H1 (cell line): ENCODE measurements at regions not wholly inside any gene's neighbourhood (a gene's known extent, or its start where the extent isn't known, plus 50 kb on each side); places are given as distances from the start of the nearest gene placed in this dataset.

Experiments used
- CHD7 ChIP-seq: fragments of 300-600 bp; sonication (generic); IDR thresholded peaks from 2 replicates; pipeline ENCODE4 v1.7.1; 2012; ENCODE audit warnings: low read length, moderate library complexity, mild to moderate bottlenecking, inconsistent platforms; ENCODE audit not compliant: insufficient replicate concordance
- KDM4A ChIP-seq: IDR thresholded peaks from one replicate; pipeline ENCODE4 v1.7.1; 2012; ENCODE audit warnings: low read depth, mild to moderate bottlenecking, moderate library complexity, low read length, inconsistent platforms; ENCODE audit not compliant: severe bottlenecking
- RBBP5 ChIP-seq: IDR thresholded peaks from 2 replicates; pipeline ENCODE4 v1.7.1; 2012; ENCODE audit warnings: low read depth, mild to moderate bottlenecking, inconsistent platforms, low read length, moderate library complexity, borderline replicate concordance

GRCh38 chr14:97196336-97196735, 399.2 kb downstream of the VRK1 start (continued):
- TF ChIP-seq CHD7 (no peak), RBBP5 (no peak), KDM4A (no peak)
